WTC11 (cell line): ENCODE measurements at regions not wholly inside any gene's neighbourhood (a gene's known extent, or its start where the extent isn't known, plus 50 kb on each side); places are given as distances from the start of the nearest gene placed in this dataset.

Experiments
- ATF3 ChIP-seq: sonication (generic); formaldehyde crosslinking; conservative IDR thresholded peaks from 2 replicates; pipeline ENCODE4 v1.8.1; 2022; ENCODE audit warnings: mild to moderate bottlenecking, missing genetic modification reagents
- CTCF ChIP-seq: fragments of 200-600 bp; IDR thresholded peaks from 2 replicates; pipeline ENCODE4 v1.8.0; 2022; ENCODE audit warnings: antibody characterized with exemption
- FOXP1 ChIP-seq: sonication (generic); formaldehyde crosslinking; IDR thresholded peaks from 2 replicates; pipeline ENCODE4 v1.8.0; 2022; ENCODE audit warnings: missing genetic modification reagents, mild to moderate bottlenecking, moderate library complexity, borderline replicate concordance
- JUN ChIP-seq: sonication (generic); formaldehyde crosslinking; IDR thresholded peaks from 2 replicates; pipeline ENCODE4 v1.8.0; 2023; ENCODE audit warnings: mild to moderate bottlenecking, missing genetic modification reagents
- STAT6 ChIP-seq: sonication (generic); formaldehyde crosslinking; conservative IDR thresholded peaks from 2 replicates; pipeline ENCODE4 v1.8.1; 2023; ENCODE audit warnings: mild to moderate bottlenecking, low read depth, missing genetic modification reagents, moderate library complexity
- TCF7 ChIP-seq: sonication (generic); formaldehyde crosslinking; IDR thresholded peaks from 2 replicates; pipeline ENCODE4 v1.8.0; 2022; ENCODE audit warnings: mild to moderate bottlenecking, low read depth, missing genetic modification reagents, moderate library complexity
- TEAD4 ChIP-seq: sonication (generic); formaldehyde crosslinking; IDR thresholded peaks from 2 replicates; pipeline ENCODE4 v1.8.0; 2022; ENCODE audit warnings: mild to moderate bottlenecking, missing genetic modification reagents
- TP53 ChIP-seq: sonication (generic); formaldehyde crosslinking; IDR thresholded peaks from 2 replicates; pipeline ENCODE4 v1.8.1; 2023; ENCODE audit warnings: mild to moderate bottlenecking, missing genetic modification reagents
- USF1 ChIP-seq: sonication (generic); formaldehyde crosslinking; IDR thresholded peaks from 2 replicates; pipeline ENCODE4 v1.8.0; 2022; ENCODE audit warnings: mild to moderate bottlenecking, missing genetic modification reagents

GRCh38 chr20:56873836-56874235 lies 244.7 kb downstream of the TFAP2C start:
- TF ChIP-seq CTCF = no peak
- TF ChIP-seq STAT6 (CRISPR knock-in tag) = no peak
- TF ChIP-seq TEAD4 (CRISPR knock-in tag) = no peak
- TF ChIP-seq FOXP1 (CRISPR knock-in tag) = no peak
- no peak for TF ChIP-seq ATF3 (CRISPR knock-in tag)
- no peak for TF ChIP-seq TP53
- no peak for TF ChIP-seq JUN (CRISPR knock-in tag)
- no peak for TF ChIP-seq USF1 (CRISPR knock-in tag)
- no peak for TF ChIP-seq TCF7 (CRISPR knock-in tag)
